Mononuclear cell (primary cell): ENCODE measurements at regions not wholly inside any gene's neighbourhood (a gene's known extent, or its start where the extent isn't known, plus 50 kb on each side); places are given as distances from the start of the nearest gene placed in this dataset.
"Not testable (repeated sequence)": the region's sequence is repeated elsewhere in the genome, so short reads cannot be mapped to it uniquely, and the experiment has no call there.

Experiments
- H3K27me3 ChIP-seq: 2 replicates; pipeline ENCODE4 v1.6.0; 2011; ENCODE audit warnings: low read length, control low read depth; ENCODE audit not compliant: insufficient read depth
- H3K4me1 ChIP-seq: 2 replicates; pipeline ENCODE4 v1.5.1; 2011; ENCODE audit warnings: mild to moderate bottlenecking, low read length, control low read depth; ENCODE audit not compliant: insufficient read depth
- H3K4me3 ChIP-seq: 2 replicates; pipeline ENCODE4 v1.5.1; 2011; ENCODE audit warnings: mild to moderate bottlenecking, low read length, moderate library complexity
- H3K9me3 ChIP-seq: 2 replicates; pipeline ENCODE4 v1.5.1; 2011; ENCODE audit warnings: low read depth, mild to moderate bottlenecking, control low read depth, low read length

GRCh38 chr1:30088594-30088993 is 634.8 kb downstream of the MATN1 start:
- Histone ChIP-seq H3K9me3 (no peaks in the 10 kb centered on the region), H3K4me1 (no peaks in the 10 kb centered on the region), H3K27me3 (no peaks in the 10 kb centered on the region), H3K4me3 (no peak overlapping the region)

DNA sequence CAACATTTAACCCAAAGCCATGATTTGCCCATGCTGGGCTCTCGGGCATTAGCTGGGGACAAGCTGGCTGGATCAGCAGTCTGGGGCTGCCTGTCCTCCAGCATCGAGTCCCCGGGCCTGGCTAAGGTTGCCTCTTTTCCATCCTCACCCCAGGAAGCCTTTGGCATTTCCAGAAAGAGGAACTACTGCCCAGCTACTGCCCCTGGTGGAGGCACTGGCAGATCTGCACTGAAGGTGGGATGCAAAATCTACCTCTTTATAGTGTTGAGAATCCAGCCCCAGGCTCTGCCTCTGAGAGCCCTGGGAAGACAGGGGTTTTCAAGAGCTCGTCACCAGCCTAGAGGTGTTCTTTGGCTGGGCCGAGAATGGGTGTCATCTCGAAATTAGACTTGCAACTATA is 635.9 kb downstream of the MATN1 start:
- no peaks in the 10 kb centered on the region for H3K27me3 ChIP-seq
- no peaks in the 10 kb centered on the region for H3K4me1 ChIP-seq
- no peaks in the 10 kb centered on the region for H3K9me3 ChIP-seq
- no peak overlapping the region for H3K4me3 ChIP-seq

- no peaks in the 10 kb centered on the region for H3K9me3 ChIP-seq
- H3K4me3 ChIP-seq, result no peak overlapping the region
- H3K4me1 ChIP-seq, result no peaks in the 10 kb centered on the region
- H3K27me3 ChIP-seq, result no peaks in the 10 kb centered on the region
These were observed 637.3 kb downstream of the MATN1 start for GRCh38 chr1:30085811-30086770.

GRCh38 chr1:30084909-30085571 is 638.3 kb downstream of the MATN1 start:
- Histone ChIP-seq H3K27me3 (no peaks in the 10 kb centered on the region), H3K4me3 (no peak overlapping the region), H3K9me3 (no peaks in the 10 kb centered on the region), H3K4me1 (no peaks in the 10 kb centered on the region)

DNA sequence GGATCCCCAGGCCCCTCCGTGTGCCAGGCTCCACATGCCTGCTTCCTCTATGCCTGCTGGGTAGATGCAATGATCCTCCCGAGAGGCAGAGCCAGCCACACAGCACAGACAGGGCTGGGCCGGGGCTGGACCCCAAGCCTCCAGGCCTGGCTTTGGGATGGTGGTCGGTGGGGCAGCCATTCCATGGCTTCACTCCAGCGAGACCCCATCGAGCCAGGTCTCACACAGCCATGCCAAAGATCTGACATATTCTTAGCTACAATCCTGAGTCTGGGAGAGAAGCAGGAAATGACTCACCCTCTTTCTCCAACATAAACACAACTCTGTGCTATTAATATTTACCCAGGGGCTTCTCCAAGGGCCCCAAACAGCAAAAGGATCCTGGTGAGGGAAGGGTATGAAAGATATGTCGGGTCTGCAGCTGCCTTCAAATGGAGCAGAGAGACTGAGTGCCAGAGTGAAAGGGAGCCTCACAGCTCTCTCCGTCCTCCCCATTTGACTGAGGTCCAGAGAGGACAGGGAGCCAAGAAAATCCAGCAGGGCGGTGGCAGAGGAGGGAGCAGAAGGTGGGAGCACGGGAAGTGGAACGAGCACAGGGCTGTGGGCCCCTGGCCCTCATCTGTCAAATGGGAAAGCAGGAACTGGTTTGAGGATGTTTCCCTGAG is 639.5 kb downstream of the MATN1 start:
- Histone ChIP-seq H3K27me3 (no peaks in the 10 kb centered on the region), H3K4me3 (no peak overlapping the region), H3K9me3 (no peaks in the 10 kb centered on the region), H3K4me1 (no peaks in the 10 kb centered on the region)

GRCh38 chr1:30081379-30082102 is 641.8 kb downstream of the MATN1 start:
- no peak overlapping the region for H3K4me3 ChIP-seq

GRCh38 chr1:30075916-30076315 is 647.5 kb downstream of the MATN1 start:
- not testable (repeated sequence) for H3K27me3 ChIP-seq, H3K4me3 ChIP-seq, H3K4me1 ChIP-seq, H3K9me3 ChIP-seq

More at GRCh38 chr1:30081379-30082102, 641.8 kb downstream of the MATN1 start:
- Histone ChIP-seq H3K27me3 (no peaks in the 10 kb centered on the region), H3K4me1 (no peaks in the 10 kb centered on the region), H3K9me3 (no peaks in the 10 kb centered on the region)

- H3K4me1 ChIP-seq, result no peaks in the 10 kb centered on the region
- H3K9me3 ChIP-seq, result no peaks in the 10 kb centered on the region
- H3K27me3 ChIP-seq, result no peaks in the 10 kb centered on the region
- H3K4me3 ChIP-seq, result no peak overlapping the region
These were observed 654.5 kb downstream of the MATN1 start for GRCh38 chr1:30068787-30069472.

DNA sequence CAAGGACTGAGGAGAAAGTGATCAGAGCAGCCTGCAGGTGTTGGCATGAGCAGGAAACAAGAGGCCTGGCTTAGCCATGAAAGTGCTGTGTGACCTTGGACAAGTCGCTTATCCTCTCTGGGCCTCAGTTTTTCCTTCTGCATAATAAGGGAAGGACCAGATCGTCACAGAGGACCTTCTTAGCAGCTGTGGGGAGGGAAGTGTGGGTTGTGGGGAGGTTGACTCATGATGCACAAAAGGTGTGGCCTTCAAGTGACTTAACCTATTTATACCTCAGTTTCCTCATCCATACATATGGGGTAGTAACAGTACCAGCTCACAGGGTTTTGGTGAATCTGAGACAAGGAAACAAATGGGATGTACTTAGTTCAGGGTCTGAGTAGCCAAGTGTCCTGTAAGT is 658.8 kb downstream of the MATN1 start:
- Histone ChIP-seq H3K27me3 (no peaks in the 10 kb centered on the region), H3K4me1 (no peaks in the 10 kb centered on the region), H3K9me3 (no peaks in the 10 kb centered on the region), H3K4me3 (no peak overlapping the region)

GRCh38 chr1:30063621-30064280 is 659.6 kb downstream of the MATN1 start:
- H3K4me1 ChIP-seq, result no peaks in the 10 kb centered on the region
- H3K9me3 ChIP-seq, result no peaks in the 10 kb centered on the region
- H3K4me3 ChIP-seq, result no peak overlapping the region
- no peaks in the 10 kb centered on the region for H3K27me3 ChIP-seq

GRCh38 chr1:30061292-30062220 is 661.8 kb downstream of the MATN1 start:
- Histone ChIP-seq H3K4me3 (no peak overlapping the region), H3K9me3 (no peaks in the 10 kb centered on the region), H3K27me3 (no peaks in the 10 kb centered on the region), H3K4me1 (no peaks in the 10 kb centered on the region)

GRCh38 chr1:30060738-30061137 is 662.6 kb downstream of the MATN1 start:
- Histone ChIP-seq H3K27me3 (no peaks in the 10 kb centered on the region), H3K9me3 (no peaks in the 10 kb centered on the region), H3K4me1 (no peaks in the 10 kb centered on the region), H3K4me3 (no peak overlapping the region)

GRCh38 chr1:30058970-30059369 is 664.4 kb downstream of the MATN1 start:
- no peaks in the 10 kb centered on the region for H3K9me3 ChIP-seq
- no peaks in the 10 kb centered on the region for H3K27me3 ChIP-seq
- H3K4me3 ChIP-seq, result no peak overlapping the region
- H3K4me1 ChIP-seq, result no peaks in the 10 kb centered on the region
